Activated T-cell treated with anti-CD3 and anti-CD28 coated beads for 24 hours (primary cell): ENCODE measurements at regions not wholly inside any gene's neighbourhood (a gene's known extent, or its start where the extent isn't known, plus 50 kb on each side); places are given as distances from the start of the nearest gene placed in this dataset.

Source experiments
- DNase-seq: peaks from one replicate; pipeline ENCODE4 v3.0.0-alpha.2; 2020; ENCODE audit warnings: low read depth

- no peak for DNase-seq
Observed at GRCh38 chr9:13388157-13388556, 108.7 kb upstream of the MPDZ start.

GRCh38 chr9:13387734-13388067 is 108.2 kb upstream of the MPDZ start:
- no peak for DNase-seq

- DNase-seq = no peak
Observed at GRCh38 chr9:13386935-13387733, 107.6 kb upstream of the MPDZ start.

- DNase-seq = no peak
Observed at GRCh38 chr9:13386316-13386715, 106.8 kb upstream of the MPDZ start.

DNA sequence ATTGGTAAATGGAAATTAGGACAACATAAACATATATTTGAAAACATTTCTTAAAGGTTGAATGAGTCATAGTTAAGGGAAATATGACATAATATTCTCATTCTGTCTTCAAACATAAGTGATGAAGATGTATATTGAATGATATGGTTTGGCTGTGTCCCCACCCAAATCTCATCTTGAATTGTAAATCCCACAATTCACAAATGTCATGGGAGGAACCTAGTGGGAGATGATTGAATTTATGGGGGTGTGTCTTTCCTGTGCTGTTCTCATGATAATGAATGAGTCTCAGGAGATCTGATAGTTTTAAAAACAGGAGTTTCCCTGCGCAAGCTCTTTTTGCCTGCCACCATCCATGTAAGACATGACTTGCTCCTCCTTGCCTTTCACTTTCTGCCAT is 104.4 kb upstream of the MPDZ start:
- no peak for DNase-seq

- DNase-seq = no peak
Observed at GRCh38 chr9:13383216-13383615, 103.7 kb upstream of the MPDZ start.

DNA sequence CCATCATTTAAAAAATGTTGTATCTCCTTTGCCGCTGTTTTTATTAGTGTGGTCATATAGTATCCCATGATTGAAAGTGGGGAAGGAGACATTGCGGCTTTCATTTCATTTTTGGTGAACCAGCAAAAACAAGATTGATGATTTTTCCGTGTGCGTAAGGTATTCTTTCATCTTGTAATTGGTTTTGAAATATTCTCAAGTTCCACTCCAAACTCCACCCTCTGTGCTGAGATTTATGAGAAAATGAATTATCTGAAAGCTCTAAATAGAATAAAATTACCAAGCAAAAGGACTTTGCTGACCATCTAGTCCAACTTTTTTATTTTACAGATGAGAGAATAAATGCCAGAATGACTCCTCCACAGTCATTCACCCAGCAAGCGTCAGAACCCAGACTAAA is 103.1 kb upstream of the MPDZ start:
- DNase-seq = no peak

- DNase-seq = no peak
Observed at GRCh38 chr9:13380903-13381302, 101.4 kb upstream of the MPDZ start.

GRCh38 chr9:13378154-13378553 is 98.7 kb upstream of the MPDZ start:
- DNase-seq = no peak

GRCh38 chr9:13377171-13377925 is 97.9 kb upstream of the MPDZ start:
- no peak for DNase-seq

GRCh38 chr9:13372510-13372909 is 93.0 kb upstream of the MPDZ start:
- no peak for DNase-seq

GRCh38 chr9:13369431-13369830 is 89.9 kb upstream of the MPDZ start:
- DNase-seq = no peak

GRCh38 chr9:13367784-13368183 is 88.3 kb upstream of the MPDZ start:
- DNase-seq = no peak

- no peak for DNase-seq
Observed at GRCh38 chr9:13364271-13365000, 84.9 kb upstream of the MPDZ start.

- DNase-seq = no peak
Observed at GRCh38 chr9:13361076-13361475, 81.6 kb upstream of the MPDZ start.

DNA sequence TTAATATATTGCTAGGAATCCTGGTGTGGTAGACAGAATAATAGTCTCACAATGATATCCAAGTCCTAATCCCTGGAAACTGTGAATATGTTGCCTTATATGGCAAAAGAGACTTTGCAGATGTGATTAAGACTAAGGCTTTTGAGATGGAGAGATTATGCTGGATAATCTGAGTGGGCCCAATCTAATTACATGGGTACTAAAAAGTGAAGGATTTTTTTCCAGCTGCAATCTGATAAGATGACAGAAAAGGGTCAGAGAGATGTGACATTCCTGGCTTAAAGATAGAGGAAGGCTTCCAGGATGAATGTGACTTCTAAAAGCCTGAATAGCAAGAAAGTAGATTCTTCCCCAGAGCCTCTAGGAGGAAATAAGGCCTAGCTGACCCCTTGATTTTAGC is 80.7 kb upstream of the MPDZ start:
- DNase-seq = no peak

GRCh38 chr9:13358128-13358527 is 78.6 kb upstream of the MPDZ start:
- DNase-seq = no peak

DNA sequence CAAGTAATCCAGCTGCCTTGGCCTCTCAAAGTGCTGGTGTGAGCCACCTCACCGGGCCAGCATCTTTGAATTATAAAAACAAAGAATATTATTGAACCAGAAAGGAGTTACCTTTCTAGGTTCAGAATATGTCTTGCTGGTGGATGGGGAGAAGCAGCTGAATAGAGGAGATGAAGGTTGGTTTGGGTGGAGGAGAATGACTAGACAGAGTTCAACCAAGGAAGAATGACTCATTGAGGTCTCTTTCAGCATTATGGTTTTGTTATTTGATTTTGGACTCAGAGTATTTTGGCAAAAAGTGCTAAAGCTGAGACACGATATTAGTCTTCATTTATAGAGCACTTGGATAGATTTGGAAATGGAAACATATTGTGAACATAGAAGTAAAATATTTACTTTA is 75.2 kb upstream of the MPDZ start:
- no peak for DNase-seq

GRCh38 chr9:13352451-13352979 is 73.0 kb upstream of the MPDZ start:
- no peak for DNase-seq

- DNase-seq = no peak
Observed at GRCh38 chr9:13351778-13352386, 72.4 kb upstream of the MPDZ start.

GRCh38 chr9:13332571-13332970 is 53.1 kb upstream of the MPDZ start:
- DNase-seq = no peak

DNA sequence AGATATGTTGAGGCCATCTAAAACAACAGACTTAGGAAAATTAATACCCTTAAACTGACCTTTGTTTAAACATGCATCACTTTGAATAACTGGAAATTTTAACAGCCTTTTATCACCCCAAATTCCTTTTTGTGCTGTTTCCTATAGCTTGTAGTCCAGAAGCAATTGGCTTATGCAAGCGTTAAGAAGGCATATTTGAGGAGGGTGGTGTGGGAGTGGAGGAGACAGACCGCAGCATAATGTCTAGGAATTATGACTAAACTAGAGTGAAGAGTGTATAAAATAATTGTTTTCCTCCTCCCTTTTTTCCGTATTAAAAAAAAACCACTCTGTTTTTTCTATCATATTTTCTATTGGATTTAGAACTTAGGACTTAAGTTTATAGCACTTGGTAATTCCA is 51.8 kb upstream of the MPDZ start:
- no peak for DNase-seq
